HK-2 (cell line): ENCODE measurements at regions not wholly inside any gene's neighbourhood (a gene's known extent, or its start where the extent isn't known, plus 50 kb on each side); places are given as distances from the start of the nearest gene placed in this dataset.
A peak's percentile ranks its signal among the peaks of the same experiment; 100 is the strongest.

ENCODE experiments used
- DNase-seq: peaks from one replicate; pipeline ENCODE4 v3.0.0-alpha.2; 2018; ENCODE audit not compliant: unreplicated experiment

- DNase-seq = peak; percentile 11
Observed at GRCh38 chr12:113766131-113766878, 199.8 kb downstream of the RBM19 start.

- no peak for DNase-seq
Observed at GRCh38 chr12:113764661-113765060, 201.5 kb downstream of the RBM19 start.

GRCh38 chr12:113762882-113763816 lies 203.0 kb downstream of the RBM19 start:
- DNase-seq = no peak

- DNase-seq = no peak
Observed at GRCh38 chr12:113762155-113762881, 203.8 kb downstream of the RBM19 start.

GRCh38 chr12:113759135-113759534 lies 207.0 kb downstream of the RBM19 start:
- DNase-seq = no peak

GRCh38 chr12:113758165-113758924 lies 207.8 kb downstream of the RBM19 start:
- no peak for DNase-seq

- DNase-seq = no peak
Observed at GRCh38 chr12:113757221-113758002, 208.7 kb downstream of the RBM19 start.

GRCh38 chr12:113756609-113757008 lies 209.5 kb downstream of the RBM19 start:
- no peak for DNase-seq

GRCh38 chr12:113755098-113755497 lies 211.0 kb downstream of the RBM19 start:
- DNase-seq = no peak

- DNase-seq = no peak
Observed at GRCh38 chr12:113751513-113751912, 214.6 kb downstream of the RBM19 start.

GRCh38 chr12:113749433-113749815 lies 216.7 kb downstream of the RBM19 start:
- DNase-seq = no peak

GRCh38 chr12:113748707-113749432 lies 217.3 kb downstream of the RBM19 start:
- DNase-seq = no peak

GRCh38 chr12:113747017-113747416 lies 219.1 kb downstream of the RBM19 start:
- no peak for DNase-seq

GRCh38 chr12:113744802-113745395 lies 221.2 kb downstream of the RBM19 start:
- no peak for DNase-seq

- no peak for DNase-seq
Observed at GRCh38 chr12:113742801-113743200, 223.3 kb downstream of the RBM19 start.

GRCh38 chr12:113740699-113741098 lies 225.4 kb downstream of the RBM19 start:
- no peak for DNase-seq

GRCh38 chr12:113735131-113735530 lies 231.0 kb downstream of the RBM19 start:
- no peak for DNase-seq

- no peak for DNase-seq
Observed at GRCh38 chr12:113734503-113734902, 231.6 kb downstream of the RBM19 start.

GRCh38 chr12:113732916-113733315 lies 233.2 kb downstream of the RBM19 start:
- no peak for DNase-seq

- peak; percentile 7 for DNase-seq
Observed at GRCh38 chr12:113727651-113728061, 238.5 kb downstream of the RBM19 start.
